H54 (cell line): ENCODE measurements at regions not wholly inside any gene's neighbourhood (a gene's known extent, or its start where the extent isn't known, plus 50 kb on each side); places are given as distances from the start of the nearest gene placed in this dataset.

Source experiments
- DNase-seq: peaks from one replicate; pipeline ENCODE4 v3.0.0; 2011; ENCODE audit warnings: low spot score, mixed read lengths; ENCODE audit not compliant: insufficient read length
- FAIRE-seq: peaks from 3 replicates; lab custom pipeline; 2011; peaks lifted over from hg19 to GRCh38; lab: Jason Lieb, UNC
- POLR2A ChIP-seq: IDR thresholded peaks from 2 replicates; pipeline ENCODE4 v1.6.1; 2011; ENCODE audit warnings: low read depth, mild to moderate bottlenecking, low read length

GRCh38 chr13:106376401-106377112 lies 158.9 kb downstream of the EFNB2 start:
- FAIRE-seq, result peak; percentile 99
- DNase-seq, result peak; percentile 79
- no peak for TF ChIP-seq POLR2A

GRCh38 chr13:106375085-106375484 lies 160.4 kb downstream of the EFNB2 start:
- FAIRE-seq (no peak), DNase-seq (no peak)
- no peak for TF ChIP-seq POLR2A

- no peak for TF ChIP-seq POLR2A
- FAIRE-seq, result no peak
- DNase-seq, result no peak
Measured at GRCh38 chr13:106374631-106375030, 160.8 kb downstream of the EFNB2 start.

GRCh38 chr13:106373989-106374572 lies 161.4 kb downstream of the EFNB2 start:
- TF ChIP-seq POLR2A, result no peak
- FAIRE-seq, result peak; percentile 81
- no peak for DNase-seq

GRCh38 chr13:106373304-106373988 lies 162.0 kb downstream of the EFNB2 start:
- TF ChIP-seq POLR2A, result no peak
- FAIRE-seq (no peak), DNase-seq (no peak)

- FAIRE-seq, result no peak
- no peak for TF ChIP-seq POLR2A
- DNase-seq, result no peak
Measured at GRCh38 chr13:106372199-106373155, 163.0 kb downstream of the EFNB2 start.

GRCh38 chr13:106371024-106371423 lies 164.4 kb downstream of the EFNB2 start:
- FAIRE-seq, result no peak
- no peak for TF ChIP-seq POLR2A
- no peak for DNase-seq

GRCh38 chr13:106369858-106370257 lies 165.6 kb downstream of the EFNB2 start:
- no peak for DNase-seq
- TF ChIP-seq POLR2A, result no peak
- FAIRE-seq, result no peak

- no peak for DNase-seq
- FAIRE-seq, result peak; percentile 55
- TF ChIP-seq POLR2A, result no peak
Measured at GRCh38 chr13:106369091-106369490, 166.4 kb downstream of the EFNB2 start.

- FAIRE-seq, result peak; percentile 82
- DNase-seq, result no peak
- TF ChIP-seq POLR2A, result no peak
Measured at GRCh38 chr13:106367361-106367971, 168.0 kb downstream of the EFNB2 start.

- FAIRE-seq, result peak; percentile 23
- DNase-seq, result no peak
- no peak for TF ChIP-seq POLR2A
Measured at GRCh38 chr13:106362707-106363106, 172.8 kb downstream of the EFNB2 start.

- FAIRE-seq, result no peak
- no peak for TF ChIP-seq POLR2A
- no peak for DNase-seq
Measured at GRCh38 chr13:106361621-106362020, 173.8 kb downstream of the EFNB2 start.

- no peak for DNase-seq
- no peak for FAIRE-seq
- TF ChIP-seq POLR2A, result no peak
Measured at GRCh38 chr13:106357198-106357597, 178.3 kb downstream of the EFNB2 start.
